ENCODE measurements at regions not wholly inside any gene's neighbourhood (a gene's known extent, or its start where the extent isn't known, plus 50 kb on each side); places are given as distances from the start of the nearest gene placed in this dataset.
A peak's percentile ranks its signal among the peaks of the same experiment; 100 is the strongest.

- Histone ChIP-seq H3K27ac (ENCODE audit: low read depth, low read length) (no peak overlapping the region), H3K9me3 (ENCODE audit: insufficient read depth in 2 of 2, low read depth in 1 of 2, low read length in 1 of 2) (no peaks in the 10 kb centered on the region), H2BK20ac (ENCODE audit: low read length) (no peak overlapping the region), H3K4ac (replicated peaks; ENCODE audit: insufficient read length, low read depth, low read length) (no peak overlapping the region), H2BK12ac (ENCODE audit: low read depth, low read length) (no peak overlapping the region), H3K4me1 (replicated peaks in 1 of 4; ENCODE audit: control insufficient read depth in 3 of 4, insufficient read depth in 4 of 4, low read length in 3 of 4) (no peaks in the 10 kb centered on the region), H3K79me1 (ENCODE audit: low read depth, low read length) (no peaks in the 10 kb centered on the region), H3K4me2 (ENCODE audit: insufficient read depth in 1 of 2, low read depth in 2 of 2, low read length in 2 of 2) (no peak overlapping the region), H4K20me1 (replicated peaks in 1 of 2; ENCODE audit: control insufficient read depth in 1 of 2, insufficient read depth in 2 of 2, low read length in 2 of 2) (no peaks in the 10 kb centered on the region), H3K9ac (replicated peaks in 1 of 4; ENCODE audit: extremely low read depth in 1 of 4, low read depth in 3 of 4, low read length in 3 of 4) (no peak overlapping the region), H2AFZ (ENCODE audit: low read length) (no peak overlapping the region), H3K79me2 (ENCODE audit: control insufficient read depth in 1 of 2, insufficient read depth in 2 of 2, low read length in 2 of 2) (no peaks in the 10 kb centered on the region), H2BK120ac (replicated peaks; ENCODE audit: low read depth, low read length) (no peak overlapping the region), H4K91ac (replicated peaks; ENCODE audit: insufficient read length, low read length) (no peak overlapping the region), H3K56ac (replicated peaks; ENCODE audit: insufficient read length, low read depth, low read length) (no peak overlapping the region), H3K23ac (ENCODE audit: insufficient read length) (no peak overlapping the region), H3K36me3 (ENCODE audit: control insufficient read depth in 2 of 4, insufficient read depth in 4 of 4, low read length in 3 of 4) (no peaks in the 10 kb centered on the region), H2BK5ac (ENCODE audit: low read depth, low read length) (no peak overlapping the region), H3K27me3 (replicated peaks in 1 of 4; ENCODE audit: control insufficient read depth in 3 of 4, extremely low read depth in 1 of 4, insufficient read depth in 3 of 4, low read length in 3 of 4) (no peaks in the 10 kb centered on the region), H4K8ac (ENCODE audit: extremely low read depth, insufficient read depth, low read length) (no peak overlapping the region), H3K18ac (ENCODE audit: extremely low read depth, low read length) (no peak overlapping the region), H2AK5ac (ENCODE audit: low read depth, low read length) (no peak overlapping the region), H3K4me3 (ENCODE audit: extremely low read depth in 1 of 4, insufficient read depth in 2 of 4, low read depth in 3 of 4, low read length in 4 of 4) (no peak overlapping the region), H2BK15ac (ENCODE audit: low read length) (no peak overlapping the region), H3K23me2 (ENCODE audit: low read depth, low read length) (no peaks in the 10 kb centered on the region), H3K14ac (ENCODE audit: insufficient read length) (no peak overlapping the region), H4K5ac (ENCODE audit: insufficient read length, low read depth, low read length) (no peak overlapping the region)
- 85% methylated on average over 3 of the region's 3 CpGs; no CpG with 5 or more reads in 1 of the 2 experiments for WGBS, 2 experiments (ENCODE audit: extremely low coverage in 1 of 2, insufficient coverage in 1 of 2, insufficient read length in 1 of 2, insufficient replicate concordance in 2 of 2, low coverage in 1 of 2, low lambda C conversion rate in 2 of 2, missing lambda C conversion rate in 1 of 2)
- ChIA-PET CTCF (ENCODE audit: partially characterized antibody) (interaction anchor here (0.6 to 2.3 kb wide), 19 partner anchors 8 to 901 kb away, joined by 3 to 10 read pairs (median 3); no protein-coding TSS in a partner anchor), POLR2A (ENCODE audit: partially characterized antibody) (no interaction called here)
- FAIRE-seq (no peak), DNase-seq (ENCODE audit: low read depth in 1 of 2, low spot score in 2 of 2) (no peak)
- no peak for TF ChIP-seq POLR2AphosphoS5 (IDR thresholded peaks at IDR 0.05; ENCODE audit: low read depth, low read length)
- TF ChIP-seq RAD21 (IDR thresholded peaks at IDR 0.05 in 1 of 2, conservative IDR thresholded peaks at IDR 0.05 in 1 of 2; ENCODE audit: low read depth in 2 of 2, low read length in 2 of 2) = peak; percentile 55 to 59
- TF ChIP-seq CTCF (IDR thresholded peaks at IDR 0.05; ENCODE audit: control extremely low read depth in 1 of 3, insufficient read depth in 1 of 3, low read depth in 1 of 3, low read length in 3 of 3) = peak in 1 of 3 experiments; percentile 15; a peak in 2 of 4 replicates
Observed at GRCh38 chr12:102740141-102740955, 176.7 kb downstream of the PAH start.

All from H1 (cell line).